IMR-90 (cell line): ENCODE measurements at regions not wholly inside any gene's neighbourhood (a gene's known extent, or its start where the extent isn't known, plus 50 kb on each side); places are given as distances from the start of the nearest gene placed in this dataset.

Experiments used
- ATAC-seq: fragments of 200-7000 bp; cut with Tn5 transposase; 2 replicates; pipeline ENCODE4 v1.9.1; 2020; ENCODE audit warnings: low read depth, mild to moderate bottlenecking, moderate library complexity
- BruUV-seq: library from RNA; stranded (reverse); fragments of 400-500 nt; replicated peaks from 2 replicates; lab custom pipeline; 2021; lab: Mats Ljungman, UMichigan
- CTCF ChIA-PET: fragments of 300-600 bp; formaldehyde crosslinking; extraction: SDS; loops from one replicate; lab custom pipeline; 2021; ENCODE audit warnings: antibody characterized with exemption; lab: Yijun Ruan, JAX
- POLR2A ChIA-PET: fragments of 300-600 bp; sonication (Branson Sonifier 250); formaldehyde crosslinking; loops from one replicate; lab custom pipeline; 2022; ENCODE audit warnings: antibody characterized with exemption; ENCODE audit not compliant: unreplicated experiment; lab: Charles Lee
- DNase-seq: peaks from one replicate; pipeline ENCODE4 v3.0.0; 2013
- H2AFZ ChIP-seq: replicated peaks from 2 replicates; pipeline ENCODE3; 2013; ENCODE audit warnings: low read length, mild to moderate bottlenecking; ENCODE audit not compliant: poor library complexity
- H2AK5ac ChIP-seq: 2 replicates; pipeline ENCODE4 v1.6.1; 2013; ENCODE audit warnings: low read depth, low read length, inconsistent platforms
- H2AK9ac ChIP-seq: replicated peaks from 2 replicates; pipeline ENCODE3; 2013; ENCODE audit warnings: mild to moderate bottlenecking, low read depth, low read length, moderate library complexity; ENCODE audit not compliant: poor library complexity
- H2BK120ac ChIP-seq: 2 replicates; pipeline ENCODE4 v1.6.1; 2013; ENCODE audit warnings: low read depth, low read length, inconsistent platforms
- H2BK15ac ChIP-seq: 3 replicates; pipeline ENCODE4 v1.6.1; 2013; ENCODE audit warnings: low read depth, low read length, inconsistent platforms
- H2BK20ac ChIP-seq: 2 replicates; pipeline ENCODE4 v1.6.1; 2013; ENCODE audit warnings: low read depth, mild to moderate bottlenecking, inconsistent platforms, low read length, moderate library complexity
- H2BK5ac ChIP-seq: 2 replicates; pipeline ENCODE4 v1.6.1; 2013; ENCODE audit warnings: mild to moderate bottlenecking, low read depth, low read length, inconsistent platforms; ENCODE audit not compliant: poor library complexity, severe bottlenecking
- H3K14ac ChIP-seq: replicated peaks from 2 replicates; pipeline ENCODE4 v1.6.1; 2013; ENCODE audit warnings: low read depth, low read length, inconsistent platforms
- H3K18ac ChIP-seq: 2 replicates; pipeline ENCODE4 v1.6.1; 2013; ENCODE audit warnings: low read depth, low read length, control low read depth
- H3K23ac ChIP-seq: 2 replicates; pipeline ENCODE4 v1.6.1; 2013; ENCODE audit warnings: low read depth, low read length, inconsistent platforms
- H3K27ac ChIP-seq: 2 replicates; pipeline ENCODE4 v1.5.1; 2013; ENCODE audit warnings: mild to moderate bottlenecking, control low read depth, low read length; ENCODE audit not compliant: insufficient read depth
- H3K27me3 ChIP-seq: 2 replicates; pipeline ENCODE4 v1.6.1; 2013; ENCODE audit warnings: low read length; ENCODE audit not compliant: control insufficient read depth, insufficient read depth
- H3K36me3 ChIP-seq: 2 replicates; pipeline ENCODE4 v1.6.1; 2013; ENCODE audit warnings: low read length, mixed read lengths; ENCODE audit not compliant: control insufficient read depth, insufficient read depth
- H3K4ac ChIP-seq: 2 replicates; pipeline ENCODE4 v1.6.1; 2013; ENCODE audit warnings: low read depth, low read length, inconsistent platforms
- H3K4me1 ChIP-seq: 2 replicates; pipeline ENCODE4 v1.6.1; 2013; ENCODE audit warnings: low read length, mixed read lengths; ENCODE audit not compliant: control insufficient read depth, insufficient read depth
- H3K4me2 ChIP-seq: 2 replicates; pipeline ENCODE4 v1.6.1; 2013; ENCODE audit warnings: low read depth, mild to moderate bottlenecking, control low read depth, low read length, moderate library complexity
- H3K4me3 ChIP-seq: 2 replicates; pipeline ENCODE4 v1.5.1; 2013; ENCODE audit warnings: low read depth, mild to moderate bottlenecking, control low read depth, low read length, moderate library complexity; ENCODE audit not compliant: insufficient read depth
- H3K56ac ChIP-seq: 2 replicates; pipeline ENCODE4 v1.6.1; 2013; ENCODE audit warnings: low read length, inconsistent platforms; ENCODE audit not compliant: insufficient read depth; ENCODE audit errors: extremely low read depth
- H3K79me1 ChIP-seq, 2 experiments: 2 replicates each; pipeline ENCODE4 v1.6.1; 2013; ENCODE audit warnings: low read length in 2 of 2, inconsistent platforms in 1 of 2, low read depth in 1 of 2
- H3K9ac ChIP-seq: 2 replicates; pipeline ENCODE4 v1.6.1; 2013; ENCODE audit warnings: low read depth, low read length, control low read depth
- H3K9me1 ChIP-seq: 2 replicates; pipeline ENCODE4 v1.6.1; 2013; ENCODE audit warnings: low read length, inconsistent platforms; ENCODE audit not compliant: insufficient read depth
- H3K9me3 ChIP-seq: 2 replicates; pipeline ENCODE4 v1.6.1; 2013; ENCODE audit warnings: low read length; ENCODE audit not compliant: control insufficient read depth, insufficient read depth
- H4K20me1 ChIP-seq: 2 replicates; pipeline ENCODE4 v1.6.1; 2013; ENCODE audit warnings: low read length, inconsistent platforms; ENCODE audit not compliant: insufficient read depth
- H4K5ac ChIP-seq: 2 replicates; pipeline ENCODE4 v1.6.1; 2013; ENCODE audit warnings: mild to moderate bottlenecking, low read depth, low read length, control low read depth
- H4K8ac ChIP-seq, 2 experiments: 2 replicates each; pipeline ENCODE4 v1.6.1; 2013; ENCODE audit warnings: low read depth in 2 of 2, low read length in 2 of 2, control low read depth in 1 of 2, inconsistent platforms in 1 of 2
- H4K91ac ChIP-seq: 2 replicates; pipeline ENCODE4 v1.6.1; 2013; ENCODE audit warnings: low read depth, low read length, inconsistent platforms; ENCODE audit not compliant: insufficient read depth
- FOS ChIP-seq: fragments of 150-350 bp; IDR thresholded peaks from 2 replicates; pipeline ENCODE4 v1.6.1; 2016; ENCODE audit warnings: low read depth, low read length
- MAFK ChIP-seq: IDR thresholded peaks from 2 replicates; pipeline ENCODE4 v1.6.1; 2012; ENCODE audit warnings: low read depth, low read length, improper control_type of control experiment
- MAZ ChIP-seq: IDR thresholded peaks from 2 replicates; pipeline ENCODE4 v1.6.1; 2012; ENCODE audit warnings: low read depth, mild to moderate bottlenecking, low read length, improper control_type of control experiment, moderate library complexity, borderline replicate concordance
- RFX5 ChIP-seq: IDR thresholded peaks from 2 replicates; pipeline ENCODE4 v1.8.0; 2012; ENCODE audit warnings: low read depth, mild to moderate bottlenecking, low read length, moderate library complexity
- SMC3 ChIP-seq: fragments of 150-350 bp; IDR thresholded peaks from 2 replicates; pipeline ENCODE4 v1.6.1; 2016; ENCODE audit warnings: low read depth, mild to moderate bottlenecking, antibody characterized with exemption, low read length, moderate library complexity
- WGBS, 2 experiments: methylation state at CpG; one replicate each; pipeline versions ENCODE4 v1.1.5 to v1.1.7; 2013; ENCODE audit warnings: missing lambda C conversion rate in 2 of 2; ENCODE audit not compliant: insufficient read length in 1 of 2; ENCODE audit errors: extremely low coverage in 2 of 2; 5-methylcytosine and 5-hydroxymethylcytosine counted together
- dilution Hi-C: fragments of 300-500 bp; cut with HindIII; formaldehyde crosslinking; loops from one replicate; pipeline ENCODE4 v1.14.3; 2018; ENCODE audit warnings: low sequenced_read_pairs; ENCODE audit not compliant: unreplicated experiment
- in situ Hi-C: fragments of 300-500 bp; cut with MboI; formaldehyde crosslinking; loops from 3 replicates; pipeline ENCODE4 v1.14.3; 2019; ENCODE audit warnings: low sequenced_read_pairs, inconsistent platforms, mixed read lengths
- intact Hi-C: fragments of 100-400 bp; cut with micrococcal nuclease; formaldehyde crosslinking; loops from 2 replicates; pipeline ENCODE4 v1.10.0; 2022
- TF ChIP-seq, protein P1 (sequence below): fragments of 150-350 bp; IDR thresholded peaks from 2 replicates; pipeline ENCODE4 v1.6.1; 2017; ENCODE audit warnings: mild to moderate bottlenecking, antibody characterized with exemption, low read length, low read depth

DNA sequence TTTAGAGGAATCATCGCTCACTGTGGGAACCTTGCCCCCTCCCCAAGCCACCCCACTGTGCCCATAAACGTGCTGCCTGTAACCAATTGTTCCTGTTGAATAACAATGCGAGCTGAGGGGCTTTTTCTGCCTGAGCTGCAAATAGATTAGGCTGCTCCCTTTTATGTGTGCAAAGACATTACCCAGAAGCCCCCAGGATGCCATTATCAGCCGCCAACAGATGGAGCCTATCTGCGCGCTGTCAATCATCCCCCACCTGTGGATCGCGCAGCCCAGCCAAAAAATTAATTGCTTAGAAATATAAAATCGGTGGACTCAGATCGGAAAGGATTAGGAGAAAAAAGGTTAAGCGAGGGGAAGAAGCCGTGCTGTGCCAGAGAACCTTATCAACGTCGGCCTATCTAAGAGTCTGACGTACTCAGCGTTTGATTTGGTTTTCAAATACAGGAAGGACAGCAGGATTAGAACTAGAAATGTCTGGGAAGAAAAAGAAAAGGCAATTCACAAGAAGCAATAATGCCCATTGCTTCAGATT, 167.3 kb upstream of the MYO3A start:
- Histone ChIP-seq H4K20me1 (no peaks in the 10 kb centered on the region), H4K91ac (no peak overlapping the region), H3K23ac (no peak overlapping the region), H2AK5ac (no peak overlapping the region), H3K18ac (no peak overlapping the region), H3K9me3 (peaks cover 21% of the 10 kb centered on the region), H2BK15ac (no peak overlapping the region), H3K56ac (no peak overlapping the region), H3K4ac (no peak overlapping the region), H3K4me3 (no peak overlapping the region), H3K9me1 (no peaks in the 10 kb centered on the region), H2AFZ (no peak overlapping the region), H3K36me3 (no peaks in the 10 kb centered on the region), H4K8ac (no peak overlapping the region), H3K4me2 (no peak overlapping the region), H3K27me3 (no peaks in the 10 kb centered on the region), H3K14ac (no peak overlapping the region), H3K79me1 (no peaks in the 10 kb centered on the region), H2AK9ac (no peak overlapping the region), H3K27ac (no peak overlapping the region), H2BK5ac (no peak overlapping the region), H4K5ac (no peak overlapping the region), H2BK20ac (no peak overlapping the region), H3K9ac (no peak overlapping the region), H3K4me1 (no peaks in the 10 kb centered on the region), H2BK120ac (no peak overlapping the region)
- no peak for ATAC-seq
- CTCF ChIA-PET = no interaction called here
- POLR2A ChIA-PET = no interaction called here
- dilution Hi-C loops = no loop called here
- intact Hi-C loops = no loop called here
- no peak for TF ChIP-seq MAFK
- TF ChIP-seq FOS = no peak
- TF ChIP-seq SMC3 = no peak
- TF ChIP-seq, protein P1, sequence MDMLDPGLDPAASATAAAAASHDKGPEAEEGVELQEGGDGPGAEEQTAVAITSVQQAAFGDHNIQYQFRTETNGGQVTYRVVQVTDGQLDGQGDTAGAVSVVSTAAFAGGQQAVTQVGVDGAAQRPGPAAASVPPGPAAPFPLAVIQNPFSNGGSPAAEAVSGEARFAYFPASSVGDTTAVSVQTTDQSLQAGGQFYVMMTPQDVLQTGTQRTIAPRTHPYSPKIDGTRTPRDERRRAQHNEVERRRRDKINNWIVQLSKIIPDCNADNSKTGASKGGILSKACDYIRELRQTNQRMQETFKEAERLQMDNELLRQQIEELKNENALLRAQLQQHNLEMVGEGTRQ = no peak
- no peak for TF ChIP-seq RFX5
- TF ChIP-seq MAZ = no peak
- DNase-seq = no peak
- BruUV-seq = no TSS peak
- in situ Hi-C loops = no loop called here
- 5% methylated on average over 4 of the region's 16 CpGs; no CpG with 5 or more reads in 1 of the 2 experiments for WGBS, 2 experiments
